GM19043 (cell line): ENCODE measurements at regions not wholly inside any gene's neighbourhood (a gene's known extent, or its start where the extent isn't known, plus 50 kb on each side); places are given as distances from the start of the nearest gene placed in this dataset.

Source experiments
- ATAC-seq: cut with Tn5 transposase; IDR thresholded peaks from one replicate; pipeline ENCODE4 v1.9.1; 2021; ENCODE audit warnings: low read depth; ENCODE audit not compliant: unreplicated experiment

DNA sequence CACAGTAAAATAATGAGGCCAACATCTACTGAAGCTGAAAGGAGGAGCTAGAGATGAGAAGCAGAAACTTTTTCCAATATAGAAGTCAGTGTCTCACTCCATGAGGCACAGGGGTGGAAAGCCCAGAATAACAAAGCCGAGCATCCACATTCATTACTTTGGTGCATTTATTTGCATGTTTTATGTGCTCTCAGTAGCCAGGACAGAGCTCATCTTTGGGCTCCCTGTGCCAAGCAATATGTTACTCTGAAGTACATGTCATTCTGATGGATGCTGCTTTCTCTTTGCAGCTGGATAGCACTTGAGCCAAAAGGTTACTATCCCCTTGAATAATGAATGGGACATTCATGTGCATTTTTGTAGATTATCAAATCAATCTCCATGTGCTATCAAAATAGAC lies 338.6 kb upstream of the SOX11 start:
- ATAC-seq, result no peak

DNA sequence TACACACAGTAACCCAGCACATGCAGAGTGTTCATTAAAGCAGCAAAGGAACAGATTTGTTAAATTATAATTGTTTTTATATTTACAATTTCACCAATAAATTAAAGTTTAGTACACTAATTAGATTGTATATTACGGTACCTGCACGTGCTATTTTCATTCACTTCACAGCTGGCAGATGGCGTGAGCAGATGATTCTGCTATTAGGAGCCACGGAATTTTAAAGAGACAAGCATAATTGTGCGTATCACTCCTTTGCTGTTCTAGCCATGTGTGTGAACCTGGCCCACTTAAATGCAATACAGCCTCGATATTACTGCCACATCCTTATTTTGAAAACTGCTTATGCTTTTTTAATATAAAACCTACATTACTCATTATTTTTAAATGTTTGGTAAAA lies 332.8 kb upstream of the SOX11 start:
- ATAC-seq, result no peak

DNA sequence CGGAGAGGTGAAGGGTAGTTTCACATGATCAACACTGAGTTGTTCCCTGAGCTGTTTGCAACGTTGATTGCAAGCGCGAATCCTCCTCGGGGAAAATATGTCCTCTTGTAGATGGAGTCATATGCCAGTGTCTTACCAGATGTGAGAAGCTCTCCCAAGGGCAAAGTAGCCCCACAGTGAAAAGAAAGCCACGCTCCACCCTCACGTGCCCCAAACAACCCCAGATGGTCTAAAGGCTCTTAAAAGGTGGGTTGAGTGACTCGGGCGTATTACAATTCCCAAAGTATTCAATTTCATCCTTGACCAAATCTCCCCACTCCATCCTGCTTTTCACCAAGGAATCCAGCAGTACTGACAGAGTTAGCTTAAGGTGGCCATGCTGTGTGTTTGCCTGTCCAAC lies 332.1 kb upstream of the SOX11 start:
- no peak for ATAC-seq

DNA sequence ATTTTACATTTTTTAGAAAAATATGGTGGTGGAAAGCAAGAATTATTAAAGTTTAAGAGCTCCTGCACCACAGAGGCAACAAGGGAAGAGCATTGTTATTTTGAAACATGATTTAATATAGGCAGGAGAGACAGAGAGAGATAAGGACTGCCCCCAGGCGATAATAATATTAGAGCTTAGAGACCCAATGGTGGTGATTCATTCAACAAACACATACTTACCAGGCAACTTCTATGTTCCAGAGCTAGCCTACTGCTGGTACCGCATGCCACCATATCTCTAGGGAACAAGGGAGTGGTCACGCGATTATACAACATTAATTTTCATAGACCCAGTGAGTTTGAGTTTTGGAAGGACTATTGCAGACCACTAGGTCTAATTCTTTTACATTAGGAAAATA lies 327.8 kb upstream of the SOX11 start:
- no peak for ATAC-seq

DNA sequence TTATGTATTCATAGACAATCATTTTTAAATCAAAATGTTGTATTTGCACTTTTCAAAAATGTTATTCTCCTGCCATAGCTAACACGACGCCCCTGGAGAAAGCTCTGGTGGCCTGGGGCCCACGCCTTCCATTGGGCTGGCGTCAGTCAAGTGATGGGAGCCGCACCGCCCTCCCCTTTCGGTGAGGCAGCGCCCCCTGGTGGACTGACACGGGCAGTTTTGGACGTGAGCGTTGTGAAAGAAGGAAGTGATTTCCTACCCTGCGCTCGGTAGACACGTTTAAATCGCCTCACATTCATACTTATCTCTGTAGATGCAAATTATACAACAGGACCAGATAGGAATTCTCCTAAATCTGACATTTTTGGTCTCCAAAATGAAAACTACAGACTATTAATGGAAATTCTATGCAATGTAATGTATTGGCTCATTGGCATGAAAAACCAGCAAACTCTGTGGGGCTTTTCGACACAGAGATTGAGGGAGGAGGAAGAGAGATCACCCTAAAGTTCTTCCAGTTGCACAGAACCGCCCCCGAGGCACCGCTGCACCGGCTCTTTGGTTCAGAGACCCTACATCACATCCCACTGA lies 326.2 kb upstream of the SOX11 start:
- peak; percentile 98 for ATAC-seq

- ATAC-seq, result no peak
These were observed 324.9 kb upstream of the SOX11 start for GRCh38 chr2:5367321-5367720.

DNA sequence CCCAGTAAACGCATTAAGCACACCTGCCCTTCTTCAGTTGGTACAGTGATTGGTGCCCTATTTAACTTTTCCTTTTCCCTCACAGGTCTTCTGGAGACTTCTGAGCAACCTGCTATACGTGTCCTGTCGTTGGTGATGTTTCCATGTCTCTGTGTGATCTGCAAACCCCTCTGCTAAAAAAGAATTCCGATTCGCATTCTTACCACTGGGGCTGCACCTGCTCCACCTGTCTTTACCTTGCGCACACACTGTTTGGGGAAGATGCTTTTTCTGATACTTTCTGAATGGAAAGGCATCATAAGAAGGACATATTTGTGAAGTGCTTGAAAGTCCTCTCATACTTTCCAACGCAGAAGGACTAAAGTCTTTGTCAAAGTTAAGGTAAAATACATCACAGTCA lies 323.9 kb upstream of the SOX11 start:
- ATAC-seq, result no peak

DNA sequence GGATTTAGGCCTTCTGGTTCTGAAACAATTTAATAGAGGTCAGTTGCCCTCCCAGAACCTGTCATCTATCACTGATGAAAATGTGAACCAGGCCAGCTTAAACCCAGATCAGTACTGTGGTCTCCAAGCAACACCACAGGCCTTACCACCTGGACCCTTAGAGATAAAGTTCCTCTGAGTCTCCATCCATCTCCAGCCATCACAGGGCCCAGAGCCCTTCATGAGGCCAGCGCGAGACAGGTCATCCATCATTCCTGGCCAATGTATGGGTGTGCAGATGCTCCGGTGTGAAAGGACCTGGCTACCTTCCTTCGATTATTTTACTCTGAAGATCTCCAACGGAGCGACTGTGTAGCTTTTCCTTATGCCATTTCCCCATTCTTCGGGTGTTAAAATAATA lies 322.7 kb upstream of the SOX11 start:
- ATAC-seq, result no peak

DNA sequence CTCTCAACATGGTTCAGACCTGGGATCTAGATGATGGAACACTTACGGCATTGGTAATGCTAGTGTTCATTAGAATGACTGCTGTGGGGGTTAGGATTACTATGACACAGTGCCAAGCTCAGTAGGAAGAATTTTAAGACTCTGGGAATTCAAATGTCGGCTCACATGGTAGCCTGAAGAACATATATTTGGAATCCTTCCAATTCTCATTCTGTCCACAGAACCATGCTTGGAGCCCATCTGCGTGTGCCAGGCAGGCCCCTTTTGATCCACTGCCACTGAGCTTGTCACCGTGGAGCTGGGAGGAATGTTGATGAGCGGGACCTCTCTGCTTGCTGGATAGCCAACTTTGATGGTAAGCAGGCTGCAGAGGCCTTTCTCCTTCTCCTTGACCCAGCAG lies 322.0 kb upstream of the SOX11 start:
- no peak for ATAC-seq

- no peak for ATAC-seq
These were observed 320.0 kb upstream of the SOX11 start for GRCh38 chr2:5372141-5372540.

DNA sequence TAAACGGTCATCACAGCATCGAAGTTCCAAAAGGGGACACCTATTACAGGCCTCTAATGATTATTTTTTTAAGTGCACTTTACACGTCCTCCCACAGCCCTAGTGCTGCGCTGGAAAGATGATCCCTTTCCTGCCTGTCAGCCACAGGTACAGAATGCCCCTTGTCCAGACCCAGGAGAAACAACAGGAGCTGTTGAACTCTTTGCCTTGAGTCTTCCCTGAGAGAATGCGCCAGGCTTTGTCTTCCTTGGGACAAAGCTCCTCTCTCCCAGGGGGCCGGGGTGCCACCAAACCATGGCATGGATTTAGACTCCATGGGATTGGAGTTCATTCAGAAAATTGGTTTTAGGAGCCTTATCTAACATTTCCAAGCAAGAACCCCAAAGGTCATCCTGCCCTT lies 319.0 kb upstream of the SOX11 start:
- ATAC-seq, result no peak

DNA sequence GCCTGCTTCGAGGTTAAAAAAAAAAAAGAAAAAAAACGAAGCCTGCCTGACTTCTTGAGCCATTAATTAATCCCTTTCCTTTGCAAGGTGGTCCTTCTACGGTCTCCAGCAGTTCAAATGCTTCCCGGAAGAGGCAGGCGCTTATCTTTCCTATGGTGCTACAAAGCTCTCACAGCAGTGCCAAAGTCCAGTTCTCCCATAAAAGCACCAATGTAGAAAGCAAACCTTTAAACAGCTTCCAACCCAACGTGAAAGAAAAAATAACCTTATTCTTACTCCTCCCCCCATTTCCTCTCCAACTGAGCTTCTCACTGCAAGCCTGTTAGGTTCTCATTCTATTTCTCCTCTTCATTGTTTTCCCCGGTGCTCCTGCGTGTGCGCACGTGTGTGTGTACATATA lies 317.4 kb upstream of the SOX11 start:
- ATAC-seq, result no peak

DNA sequence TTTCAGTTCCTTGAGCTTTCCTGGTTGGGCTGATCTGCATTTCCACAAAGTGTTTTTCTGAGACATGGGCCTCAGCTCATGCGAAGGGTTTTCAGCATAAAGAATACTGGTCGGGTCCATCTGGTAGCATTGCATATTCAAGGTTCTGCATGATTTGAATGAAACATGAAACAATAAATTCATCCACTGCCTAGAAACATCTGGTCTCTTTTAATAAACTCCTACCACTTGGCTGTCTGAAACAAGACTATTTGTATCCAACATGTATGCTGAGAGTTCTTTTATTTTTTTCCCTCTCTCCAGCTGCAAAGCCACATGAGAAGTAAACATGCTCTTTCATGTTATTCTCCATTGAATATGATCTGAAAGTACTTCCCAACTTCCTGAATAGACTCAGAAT lies 314.9 kb upstream of the SOX11 start:
- ATAC-seq, result no peak

DNA sequence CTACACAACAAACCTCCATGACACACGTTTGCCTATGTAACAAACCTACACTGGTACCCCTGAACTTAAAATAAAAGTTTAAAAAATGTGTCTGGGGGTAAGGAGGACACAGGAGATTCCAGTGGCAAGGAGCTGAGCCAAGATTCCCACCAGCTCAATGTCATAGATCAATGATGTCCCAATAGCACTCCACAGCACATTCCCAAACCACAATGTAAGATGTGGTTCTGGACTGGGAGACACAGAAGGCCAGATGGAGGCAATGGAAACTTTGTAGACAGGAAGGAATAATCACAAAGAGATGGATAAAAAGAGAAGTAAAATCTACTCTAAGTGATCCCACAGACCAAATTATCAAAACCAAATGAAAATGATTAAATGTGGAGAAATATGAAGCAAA lies 312.4 kb upstream of the SOX11 start:
- ATAC-seq, result no peak

- no peak for ATAC-seq
These were observed 306.6 kb upstream of the SOX11 start for GRCh38 chr2:5385596-5385995.

GRCh38 chr2:5387406-5387805 lies 304.8 kb upstream of the SOX11 start:
- ATAC-seq, result no peak

DNA sequence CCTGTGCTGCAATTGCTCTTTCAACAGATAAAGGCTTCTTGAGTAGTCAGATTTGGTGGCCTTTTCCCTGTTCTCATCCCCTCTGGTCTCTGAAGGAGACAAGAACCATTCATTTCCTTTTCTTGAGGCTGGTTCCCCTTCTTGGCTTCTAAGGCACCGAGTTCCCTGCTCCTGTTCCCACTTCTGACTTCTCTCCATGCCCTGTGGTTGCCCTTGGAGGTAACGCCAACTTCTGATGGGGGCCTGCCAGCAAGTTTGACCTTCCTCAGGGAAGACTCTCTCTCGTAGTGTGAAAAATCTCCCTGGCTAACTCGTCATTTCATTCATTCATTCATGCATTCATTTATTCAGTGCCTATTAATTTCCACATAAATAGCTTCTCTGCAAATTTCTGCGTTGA lies 302.4 kb upstream of the SOX11 start:
- no peak for ATAC-seq

DNA sequence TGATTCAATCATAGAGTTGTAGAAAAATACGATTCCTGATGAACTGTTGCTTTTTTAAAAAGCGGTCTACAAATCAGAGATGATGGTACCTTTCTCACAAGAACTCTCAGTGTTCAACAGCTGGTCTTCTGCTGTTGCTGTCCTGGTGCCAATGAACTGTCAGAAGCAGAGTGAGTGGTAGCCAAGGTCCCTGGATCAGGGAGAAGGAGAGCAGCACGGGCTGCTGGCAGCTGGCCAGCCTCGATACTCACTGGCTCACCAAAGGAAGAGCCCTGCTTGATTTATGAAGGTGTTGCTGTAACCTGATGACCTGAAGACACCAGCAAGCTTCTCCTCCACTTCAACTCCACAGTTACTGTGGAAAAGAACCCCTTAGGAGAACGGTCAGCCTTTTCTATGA lies 300.8 kb upstream of the SOX11 start:
- no peak for ATAC-seq

GRCh38 chr2:5392658-5393057 lies 299.5 kb upstream of the SOX11 start:
- no peak for ATAC-seq

- ATAC-seq, result no peak
These were observed 298.7 kb upstream of the SOX11 start for GRCh38 chr2:5393474-5393873.

DNA sequence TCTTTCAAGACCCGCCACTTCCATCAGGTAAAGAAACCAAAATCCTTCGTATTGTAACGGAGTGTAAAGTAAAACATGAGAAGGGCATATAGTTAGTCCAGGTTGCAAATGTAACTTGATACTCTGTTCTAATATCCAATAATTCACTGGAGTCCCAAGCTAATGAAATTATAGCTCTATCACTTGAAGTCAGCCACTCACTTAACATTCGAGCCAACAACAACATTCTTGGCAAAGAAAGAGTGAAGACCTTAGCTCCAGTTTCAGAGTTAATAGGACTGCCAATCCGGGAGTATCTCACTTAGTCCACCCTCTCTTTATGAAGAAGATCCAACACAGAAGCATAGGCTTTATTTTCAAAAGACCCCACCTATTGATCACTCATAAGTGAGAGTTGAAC lies 298.0 kb upstream of the SOX11 start:
- ATAC-seq, result no peak

DNA sequence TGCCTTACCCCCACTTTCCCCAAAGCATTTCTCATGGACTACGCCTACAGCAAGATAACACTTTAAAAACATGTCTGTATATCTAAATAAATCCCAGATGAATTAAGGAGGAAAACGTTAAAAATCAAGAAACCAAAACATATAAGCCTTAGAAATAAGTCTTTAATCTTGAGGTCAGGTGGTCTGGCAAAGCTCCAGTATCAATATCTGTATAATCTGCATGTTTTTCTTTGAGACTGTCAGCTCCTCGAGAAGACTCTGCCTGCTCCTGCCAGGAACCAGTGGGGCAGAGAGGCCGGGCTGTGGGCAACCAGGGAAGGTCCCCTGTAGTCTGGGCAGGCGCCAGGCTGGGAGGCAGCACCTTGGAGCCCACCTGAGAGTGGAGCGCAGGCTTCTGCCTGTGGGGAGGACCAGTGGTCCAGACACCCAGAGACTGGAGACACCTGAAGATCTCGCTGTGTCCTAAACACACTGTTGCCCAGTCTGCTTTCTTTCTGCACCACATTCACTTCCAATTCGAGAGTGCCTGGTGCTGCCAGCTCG lies 291.0 kb upstream of the SOX11 start:
- no peak for ATAC-seq

- ATAC-seq, result no peak
These were observed 288.8 kb upstream of the SOX11 start for GRCh38 chr2:5403392-5403791.
